OCI-LY7 (cell line): ENCODE measurements at regions not wholly inside any gene's neighbourhood (a gene's known extent, or its start where the extent isn't known, plus 50 kb on each side); places are given as distances from the start of the nearest gene placed in this dataset.

Experiments
- BruUV-seq: library from RNA; stranded (reverse); fragments of 400-500 nt; replicated peaks from 2 replicates; lab custom pipeline; 2021; lab: Mats Ljungman, UMichigan
- CTCF ChIA-PET: fragments of 300-600 bp; sonication (Branson Sonifier 250); formaldehyde crosslinking; loops from one replicate; lab custom pipeline; 2022; ENCODE audit warnings: antibody characterized with exemption; ENCODE audit not compliant: unreplicated experiment; lab: Charles Lee
- POLR2A ChIA-PET: fragments of 300-600 bp; sonication (Branson Sonifier 250); formaldehyde crosslinking; loops from one replicate; lab custom pipeline; 2022; ENCODE audit warnings: antibody characterized with exemption; lab: Charles Lee
- DNase-seq: peaks from one replicate; pipeline ENCODE4 v3.0.0-alpha.2; 2015; ENCODE audit warnings: low spot score
- H2AFZ ChIP-seq: fragments of 200-600 bp; sonication (generic), shearing (Covaris generic); 2 replicates; pipeline ENCODE4 v1.6.1; 2014; ENCODE audit warnings: mild to moderate bottlenecking, antibody characterized with exemption, low read length, moderate library complexity
- H3K27ac ChIP-seq: fragments of 200-600 bp; sonication (generic); 2 replicates; pipeline ENCODE4 v1.5.1; 2014; ENCODE audit warnings: mixed run types, low read depth, mild to moderate bottlenecking, moderate library complexity, low read length, inconsistent platforms; ENCODE audit not compliant: poor library complexity, severe bottlenecking
- H3K36me3 ChIP-seq: fragments of 200-600 bp; sonication (generic); 2 replicates; pipeline ENCODE4 v1.6.1; 2014; ENCODE audit warnings: mild to moderate bottlenecking, antibody characterized with exemption, low read length, moderate library complexity, mixed read lengths; ENCODE audit not compliant: insufficient read depth
- H3K4me1 ChIP-seq: fragments of 200-600 bp; sonication (generic); 2 replicates; pipeline ENCODE4 v1.5.1; 2014; ENCODE audit warnings: mild to moderate bottlenecking, low read length; ENCODE audit not compliant: insufficient read depth, poor library complexity, severe bottlenecking
- H3K4me2 ChIP-seq: fragments of 200-600 bp; sonication (generic); 2 replicates; pipeline ENCODE4 v1.6.1; 2014; ENCODE audit warnings: mild to moderate bottlenecking, low read length
- H3K4me3 ChIP-seq: fragments of 200-600 bp; sonication (generic); 2 replicates; pipeline ENCODE4 v1.5.1; 2014; ENCODE audit warnings: mild to moderate bottlenecking, low read depth, low read length; ENCODE audit not compliant: poor library complexity, severe bottlenecking
- H3K79me2 ChIP-seq: fragments of 200-600 bp; sonication (generic); 2 replicates; pipeline ENCODE4 v1.6.1; 2016; ENCODE audit warnings: low read depth, mild to moderate bottlenecking, low read length, moderate library complexity, mixed read lengths; ENCODE audit not compliant: insufficient read depth
- H3K9me2 ChIP-seq: fragments of 200-600 bp; sonication (generic); 2 replicates; pipeline ENCODE4 v1.6.1; 2016; ENCODE audit warnings: mild to moderate bottlenecking, low read length, mixed read lengths; ENCODE audit not compliant: insufficient read depth
- H3K9me3 ChIP-seq: fragments of 200-600 bp; sonication (generic); 2 replicates; pipeline ENCODE4 v1.6.1; 2014; ENCODE audit warnings: mild to moderate bottlenecking, mixed run types, low read length, mixed read lengths
- H4K20me1 ChIP-seq: fragments of 200-600 bp; sonication (generic); 2 replicates; pipeline ENCODE4 v1.6.1; 2014; ENCODE audit warnings: mild to moderate bottlenecking, antibody characterized with exemption, low read length, moderate library complexity, mixed read lengths; ENCODE audit not compliant: insufficient read depth
- EZH2phosphoT487 ChIP-seq: fragments of 200-600 bp; sonication (generic); IDR thresholded peaks from 2 replicates; pipeline ENCODE4 v1.6.1; 2018; ENCODE audit warnings: low read depth, borderline replicate concordance, mild to moderate bottlenecking, mixed run types, antibody characterized with exemption, low read length, moderate library complexity, mixed read lengths
- intact Hi-C: fragments of 100-400 bp; cut with micrococcal nuclease; formaldehyde crosslinking; loops from one replicate; pipeline ENCODE4 v1.10.0; 2022; ENCODE audit not compliant: unreplicated experiment
- TF ChIP-seq, protein P1 (sequence below): fragments of 200-600 bp; sonication (generic); conservative IDR thresholded peaks from 2 replicates; pipeline ENCODE4 v1.5.1; 2014; ENCODE audit warnings: mild to moderate bottlenecking, antibody characterized with exemption, low read length, moderate library complexity, mixed read lengths

DNA sequence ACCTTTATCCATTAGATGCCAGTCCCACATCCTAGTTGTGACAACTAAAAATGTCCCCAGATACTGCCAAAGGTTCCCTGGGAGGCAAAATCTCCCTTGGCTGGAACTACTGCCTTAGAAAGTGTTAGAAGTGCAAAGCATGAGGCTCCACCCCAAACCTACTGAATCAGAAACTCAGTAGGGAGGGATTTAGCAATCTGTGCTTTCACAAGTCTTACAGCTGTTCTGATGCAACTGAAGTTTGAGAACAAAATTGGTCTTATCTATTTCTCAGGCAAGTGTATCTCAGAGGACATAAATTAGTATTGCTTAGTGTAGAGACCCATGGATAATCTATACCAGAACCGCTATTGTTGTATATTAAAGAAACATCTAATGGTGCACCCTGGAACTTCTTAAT is 70.2 kb downstream of the CLDN1 start:
- no peak for TF ChIP-seq EZH2phosphoT487
- TF ChIP-seq, protein P1, sequence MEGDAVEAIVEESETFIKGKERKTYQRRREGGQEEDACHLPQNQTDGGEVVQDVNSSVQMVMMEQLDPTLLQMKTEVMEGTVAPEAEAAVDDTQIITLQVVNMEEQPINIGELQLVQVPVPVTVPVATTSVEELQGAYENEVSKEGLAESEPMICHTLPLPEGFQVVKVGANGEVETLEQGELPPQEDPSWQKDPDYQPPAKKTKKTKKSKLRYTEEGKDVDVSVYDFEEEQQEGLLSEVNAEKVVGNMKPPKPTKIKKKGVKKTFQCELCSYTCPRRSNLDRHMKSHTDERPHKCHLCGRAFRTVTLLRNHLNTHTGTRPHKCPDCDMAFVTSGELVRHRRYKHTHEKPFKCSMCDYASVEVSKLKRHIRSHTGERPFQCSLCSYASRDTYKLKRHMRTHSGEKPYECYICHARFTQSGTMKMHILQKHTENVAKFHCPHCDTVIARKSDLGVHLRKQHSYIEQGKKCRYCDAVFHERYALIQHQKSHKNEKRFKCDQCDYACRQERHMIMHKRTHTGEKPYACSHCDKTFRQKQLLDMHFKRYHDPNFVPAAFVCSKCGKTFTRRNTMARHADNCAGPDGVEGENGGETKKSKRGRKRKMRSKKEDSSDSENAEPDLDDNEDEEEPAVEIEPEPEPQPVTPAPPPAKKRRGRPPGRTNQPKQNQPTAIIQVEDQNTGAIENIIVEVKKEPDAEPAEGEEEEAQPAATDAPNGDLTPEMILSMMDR, result no peak
- DNase-seq, result no peak
- H3K79me2 ChIP-seq, result no peaks in the 10 kb centered on the region
- no peaks in the 10 kb centered on the region for H4K20me1 ChIP-seq
- H3K4me3 ChIP-seq, result no peak overlapping the region
- ChIA-PET POLR2A (interaction anchor here (0.5 kb wide), 1 partner anchor 875 kb away, joined by 3 read pairs; no protein-coding TSS in a partner anchor), CTCF (no interaction called here)
- intact Hi-C loops, result no loop called here
- H2AFZ ChIP-seq, result no peak overlapping the region
- no peaks in the 10 kb centered on the region for H3K4me1 ChIP-seq
- no TSS peak for BruUV-seq
- no peaks in the 10 kb centered on the region for H3K36me3 ChIP-seq
- H3K9me3 ChIP-seq, result no peaks in the 10 kb centered on the region
- H3K9me2 ChIP-seq, result no peaks in the 10 kb centered on the region
- H3K4me2 ChIP-seq, result no peak overlapping the region
- H3K27ac ChIP-seq, result no peak overlapping the region

DNA sequence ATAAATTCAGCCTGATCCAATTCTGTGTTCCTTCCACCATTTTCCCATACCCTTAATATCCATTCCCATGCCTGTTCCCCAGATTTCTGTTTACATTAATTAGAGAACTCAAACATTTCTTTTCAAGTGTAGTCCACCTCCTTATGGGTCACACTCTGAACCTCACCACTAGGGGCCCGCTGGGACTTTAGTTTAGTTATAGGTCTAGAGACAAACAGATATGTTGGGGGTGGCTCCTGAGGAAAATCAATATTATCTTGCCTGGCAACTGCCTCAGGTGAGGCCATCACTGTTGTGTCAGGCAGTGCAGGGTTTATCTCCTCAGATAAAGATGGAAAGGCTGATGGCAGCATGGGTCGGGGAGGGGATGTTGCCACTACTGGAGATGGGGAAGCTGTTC is 72.8 kb downstream of the CLDN1 start:
- POLR2A ChIA-PET, result interaction anchor here (0.6 kb wide), 1 partner anchor 289 kb away, joined by 3 read pairs; no protein-coding TSS in a partner anchor
- no peak for DNase-seq
- no TSS peak for BruUV-seq
- Histone ChIP-seq H3K9me2 (no peaks in the 10 kb centered on the region), H3K4me2 (no peak overlapping the region), H2AFZ (no peak overlapping the region), H3K36me3 (no peaks in the 10 kb centered on the region), H4K20me1 (no peaks in the 10 kb centered on the region), H3K27ac (no peak overlapping the region), H3K9me3 (no peaks in the 10 kb centered on the region), H3K4me1 (no peaks in the 10 kb centered on the region), H3K79me2 (no peaks in the 10 kb centered on the region), H3K4me3 (no peak overlapping the region)
- intact Hi-C loops, result no loop called here
- TF ChIP-seq, protein P1, result no peak
- no peak for TF ChIP-seq EZH2phosphoT487
- CTCF ChIA-PET, result no interaction called here

DNA sequence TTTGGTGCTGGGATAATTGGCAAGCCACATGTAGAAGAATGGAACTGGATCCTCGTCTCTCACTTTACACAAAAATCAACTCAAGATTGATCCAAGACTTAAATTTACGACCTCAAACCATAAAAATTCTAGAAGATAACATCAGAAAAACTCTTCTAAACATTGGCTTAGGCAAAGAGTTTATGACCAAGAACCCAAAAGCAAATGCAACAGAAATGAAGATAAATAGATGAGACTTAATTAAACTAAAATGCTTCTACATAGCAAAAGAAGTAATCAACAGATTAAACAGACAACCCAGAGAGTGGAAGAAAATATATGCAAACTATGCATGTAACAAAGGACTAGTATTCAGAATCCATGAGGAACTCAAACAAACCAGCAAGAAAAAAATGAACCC is 80.1 kb downstream of the CLDN1 start:
- H2AFZ ChIP-seq, result no peak overlapping the region
- H3K4me2 ChIP-seq, result no peak overlapping the region
- no peak for DNase-seq
- BruUV-seq, result no TSS peak
- no peaks in the 10 kb centered on the region for H3K9me3 ChIP-seq
- ChIA-PET POLR2A (no interaction called here), CTCF (no interaction called here)
- H3K4me3 ChIP-seq, result no peak overlapping the region
- H4K20me1 ChIP-seq, result no peaks in the 10 kb centered on the region
- no peaks in the 10 kb centered on the region for H3K4me1 ChIP-seq
- H3K27ac ChIP-seq, result no peak overlapping the region
- no peaks in the 10 kb centered on the region for H3K79me2 ChIP-seq
- no peaks in the 10 kb centered on the region for H3K36me3 ChIP-seq
- no peak for TF ChIP-seq EZH2phosphoT487
- TF ChIP-seq, protein P1, result no peak
- intact Hi-C loops, result no loop called here
- no peaks in the 10 kb centered on the region for H3K9me2 ChIP-seq
